ENCODE measurements at regions not wholly inside any gene's neighbourhood (a gene's known extent, or its start where the extent isn't known, plus 50 kb on each side); places are given as distances from the start of the nearest gene placed in this dataset.

DNA sequence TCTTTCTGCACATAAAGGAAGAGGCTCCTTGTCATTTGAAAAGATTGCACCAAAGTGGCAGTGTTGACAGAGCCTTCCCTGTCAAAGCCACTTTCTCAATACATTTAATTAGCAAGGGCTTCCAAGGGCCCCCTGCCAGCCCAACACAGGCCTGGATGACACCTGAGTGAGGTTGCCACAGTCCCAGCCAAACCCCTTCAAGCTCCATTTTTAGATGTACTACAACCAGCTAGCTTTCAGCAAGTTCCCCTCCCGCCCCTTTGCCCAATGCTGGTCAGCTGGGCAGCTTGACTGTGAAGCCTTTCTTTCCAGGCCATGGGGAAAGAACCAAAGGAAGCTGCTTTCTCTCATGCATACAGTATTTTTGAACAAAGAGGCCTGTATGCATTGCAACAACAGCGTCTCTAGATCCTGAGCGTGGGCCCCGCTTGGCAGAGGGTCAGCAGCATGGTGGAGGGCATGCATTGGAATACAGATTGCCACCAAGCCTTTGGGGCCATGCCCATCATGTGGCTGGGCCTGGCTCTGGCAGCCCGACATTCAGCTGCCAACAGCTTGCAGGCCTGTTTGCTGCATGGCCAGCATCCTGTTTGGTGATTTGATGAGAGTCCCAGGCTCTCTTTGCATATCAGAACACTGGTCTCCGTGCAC is 261.1 kb upstream of the GATB start:
- TF ChIP-seq, protein P1, sequence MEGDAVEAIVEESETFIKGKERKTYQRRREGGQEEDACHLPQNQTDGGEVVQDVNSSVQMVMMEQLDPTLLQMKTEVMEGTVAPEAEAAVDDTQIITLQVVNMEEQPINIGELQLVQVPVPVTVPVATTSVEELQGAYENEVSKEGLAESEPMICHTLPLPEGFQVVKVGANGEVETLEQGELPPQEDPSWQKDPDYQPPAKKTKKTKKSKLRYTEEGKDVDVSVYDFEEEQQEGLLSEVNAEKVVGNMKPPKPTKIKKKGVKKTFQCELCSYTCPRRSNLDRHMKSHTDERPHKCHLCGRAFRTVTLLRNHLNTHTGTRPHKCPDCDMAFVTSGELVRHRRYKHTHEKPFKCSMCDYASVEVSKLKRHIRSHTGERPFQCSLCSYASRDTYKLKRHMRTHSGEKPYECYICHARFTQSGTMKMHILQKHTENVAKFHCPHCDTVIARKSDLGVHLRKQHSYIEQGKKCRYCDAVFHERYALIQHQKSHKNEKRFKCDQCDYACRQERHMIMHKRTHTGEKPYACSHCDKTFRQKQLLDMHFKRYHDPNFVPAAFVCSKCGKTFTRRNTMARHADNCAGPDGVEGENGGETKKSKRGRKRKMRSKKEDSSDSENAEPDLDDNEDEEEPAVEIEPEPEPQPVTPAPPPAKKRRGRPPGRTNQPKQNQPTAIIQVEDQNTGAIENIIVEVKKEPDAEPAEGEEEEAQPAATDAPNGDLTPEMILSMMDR (IDR thresholded peaks at IDR 0.05 in 2 of 3, conservative IDR thresholded peaks at IDR 0.05 in 1 of 3; ENCODE audit: borderline replicate concordance in 1 of 3, insufficient read depth in 1 of 3, low read depth in 2 of 3, low read length in 2 of 3): no peak
- TF ChIP-seq, protein P2, sequence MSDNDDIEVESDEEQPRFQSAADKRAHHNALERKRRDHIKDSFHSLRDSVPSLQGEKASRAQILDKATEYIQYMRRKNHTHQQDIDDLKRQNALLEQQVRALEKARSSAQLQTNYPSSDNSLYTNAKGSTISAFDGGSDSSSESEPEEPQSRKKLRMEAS (IDR thresholded peaks at IDR 0.05): no peak
- no peak for TF ChIP-seq ELF1 (IDR thresholded peaks at IDR 0.05; ENCODE audit: borderline replicate concordance, low read depth)
